HCT116 (cell line): ENCODE measurements at regions not wholly inside any gene's neighbourhood (a gene's known extent, or its start where the extent isn't known, plus 50 kb on each side); places are given as distances from the start of the nearest gene placed in this dataset.

Experiments
- ATAC-seq: fragments of 200-7000 bp; cut with Tn5 transposase; 2 replicates; pipeline ENCODE4 v1.9.1; 2020; ENCODE audit warnings: mild to moderate bottlenecking, moderate library complexity
- BruUV-seq: library from RNA; stranded (reverse); fragments of 400-500 nt; replicated peaks from 2 replicates; lab custom pipeline; 2021; lab: Mats Ljungman, UMichigan
- CTCF ChIA-PET: fragments of 300-600 bp; sonication (Branson Sonifier 250); formaldehyde crosslinking; loops from one replicate; lab custom pipeline; 2021; ENCODE audit warnings: antibody characterized with exemption; lab: Charles Lee
- POLR2A ChIA-PET: fragments of 300-600, 350-600 bp; sonication (Branson Sonifier 250); formaldehyde crosslinking; loops from one replicate; lab custom pipeline; 2021; ENCODE audit warnings: antibody characterized with exemption; lab: Charles Lee
- RAD21 ChIA-PET, 2 experiments: fragments of 300-600 bp; sonication (Branson Sonifier 250); formaldehyde crosslinking; loops; one replicate each; lab custom pipeline; 2023; ENCODE audit warnings: low total read pairs in 2 of 2; ENCODE audit not compliant: uncharacterized antibody in 2 of 2, unreplicated experiment in 2 of 2, low non-redundant PET in 1 of 2; lab: Charles Lee
- DNase-seq: peaks from one replicate; pipeline ENCODE4 v3.0.0-alpha.2; 2010; ENCODE audit warnings: low read depth, low spot score
- H2AFZ ChIP-seq: fragments of 200-600 bp; shearing (Covaris generic), sonication (generic); 2 replicates; pipeline ENCODE4 v1.6.1; 2017; ENCODE audit warnings: low read depth, mixed run types, mixed read lengths, antibody characterized with exemption, low read length; ENCODE audit not compliant: poor library complexity, severe bottlenecking
- H3K27ac ChIP-seq: 2 replicates; pipeline ENCODE4 v1.5.1; 2012; ENCODE audit warnings: low read depth, low read length
- H3K27me3 ChIP-seq: fragments of 200-600 bp; sonication (generic); 2 replicates; pipeline ENCODE4 v1.6.1; 2016; ENCODE audit warnings: mixed run types, low read length, mixed read lengths; ENCODE audit not compliant: insufficient read depth
- H3K36me3 ChIP-seq, 2 experiments: fragments of 200-500 bp in 1 of 2; fragments of 200-600 bp in 1 of 2; sonication (Bioruptor generic) in 1 of 2; sonication (generic) in 1 of 2; 2 replicates each; pipeline versions ENCODE4 v1.5.1 to v1.6.1; 2014 to 2016; ENCODE audit warnings: low read length in 2 of 2, inconsistent platforms in 1 of 2, mixed read lengths in 1 of 2, mixed run types in 1 of 2; ENCODE audit not compliant: insufficient read depth in 2 of 2, control insufficient read depth in 1 of 2
- H3K4me1 ChIP-seq, 2 experiments: fragments of 200-600 bp in 1 of 2; sonication (generic) in 1 of 2; 2 replicates each; pipeline versions ENCODE4 v1.5.1 to v1.6.1; 2012 to 2017; ENCODE audit warnings: low read length in 2 of 2, inconsistent platforms in 1 of 2, mild to moderate bottlenecking in 1 of 2, mixed read lengths in 1 of 2, mixed run types in 1 of 2, moderate library complexity in 1 of 2; ENCODE audit not compliant: insufficient read depth in 2 of 2, control insufficient read depth in 1 of 2
- H3K4me2 ChIP-seq: fragments of 200-600 bp; sonication (generic); 2 replicates; pipeline ENCODE4 v1.6.1; 2017; ENCODE audit warnings: mixed run types, low read length, mixed read lengths
- H3K4me3 ChIP-seq, 2 experiments: fragments of 200-600 bp in 1 of 2; sonication (generic) in 1 of 2; replicated peaks in 1 of 2; 2 replicates each; pipeline ENCODE4 v1.5.1; 2011 to 2016; ENCODE audit warnings: low read length in 2 of 2, control low read depth in 1 of 2, low read depth in 1 of 2, mild to moderate bottlenecking in 1 of 2, mixed read lengths in 1 of 2, mixed run types in 1 of 2
- H3K79me2 ChIP-seq: fragments of 200-600 bp; sonication (generic); 2 replicates; pipeline ENCODE4 v1.6.1; 2017; ENCODE audit warnings: mild to moderate bottlenecking, mixed run types, low read length, moderate library complexity, mixed read lengths; ENCODE audit not compliant: insufficient read depth
- H3K9ac ChIP-seq: fragments of 200-600 bp; sonication (generic); 2 replicates; pipeline ENCODE4 v1.6.1; 2016; ENCODE audit warnings: low read length, mixed read lengths
- H3K9me2 ChIP-seq: fragments of 200-600 bp; sonication (generic), shearing (Covaris generic); 2 replicates; pipeline ENCODE4 v1.6.1; 2017; ENCODE audit warnings: mixed run types, mild to moderate bottlenecking, moderate library complexity; ENCODE audit not compliant: insufficient read depth
- H3K9me3 ChIP-seq, 2 experiments: fragments of 200-500 bp in 1 of 2; fragments of 200-600 bp in 1 of 2; sonication (Bioruptor generic) in 1 of 2; sonication (generic) in 1 of 2; 2 replicates each; pipeline ENCODE4 v1.6.1; 2014 to 2017; ENCODE audit warnings: low read length in 2 of 2, mixed read lengths in 2 of 2, inconsistent platforms in 1 of 2, low read depth in 1 of 2, mild to moderate bottlenecking in 1 of 2, mixed run types in 1 of 2, moderate library complexity in 1 of 2; ENCODE audit not compliant: control insufficient read depth in 1 of 2, insufficient read depth in 1 of 2
- H4K20me1 ChIP-seq: fragments of 200-600 bp; sonication (generic), shearing (Covaris generic); 2 replicates; pipeline ENCODE4 v1.6.1; 2017; ENCODE audit warnings: mixed run types, mild to moderate bottlenecking, moderate library complexity; ENCODE audit not compliant: insufficient read depth
- CBX3 ChIP-seq: IDR thresholded peaks from 2 replicates; pipeline ENCODE4 v1.6.1; 2012; ENCODE audit warnings: low read depth
- CEBPB ChIP-seq: IDR thresholded peaks from 2 replicates; pipeline ENCODE4 v1.6.1; 2012; ENCODE audit warnings: low read depth
- EGR1 ChIP-seq: IDR thresholded peaks from 2 replicates; pipeline ENCODE4 v1.6.1; 2012; ENCODE audit warnings: low read depth
- ELF1 ChIP-seq: IDR thresholded peaks from 2 replicates; pipeline ENCODE4 v1.6.1; 2012; ENCODE audit warnings: low read depth, borderline replicate concordance
- EZH2phosphoT487 ChIP-seq: fragments of 200-600 bp; IDR thresholded peaks from 2 replicates; pipeline ENCODE4 v1.6.1; 2018; ENCODE audit warnings: antibody characterized with exemption, borderline replicate concordance
- JUND ChIP-seq: IDR thresholded peaks from 2 replicates; pipeline ENCODE4 v1.6.1; 2012
- POLR2A ChIP-seq: IDR thresholded peaks from 2 replicates; pipeline ENCODE4 v1.7.0; 2011; ENCODE audit warnings: borderline replicate concordance; ENCODE audit not compliant: insufficient read depth, insufficient read length; ENCODE audit errors: extremely low read depth
- POLR2AphosphoS5 ChIP-seq: IDR thresholded peaks from 2 replicates; pipeline ENCODE4 v1.6.1; 2011; ENCODE audit warnings: mild to moderate bottlenecking, low read depth, low read length, moderate library complexity
- RAD21 ChIP-seq: IDR thresholded peaks from 2 replicates; pipeline ENCODE4 v1.6.1; 2012; ENCODE audit warnings: low read depth, mild to moderate bottlenecking
- SP1 ChIP-seq: IDR thresholded peaks from 2 replicates; pipeline ENCODE4 v1.6.1; 2012; ENCODE audit warnings: low read depth
- SRF ChIP-seq: IDR thresholded peaks from 2 replicates; pipeline ENCODE4 v1.6.1; 2012; ENCODE audit warnings: low read depth
- YY1 ChIP-seq: IDR thresholded peaks from 2 replicates; pipeline ENCODE4 v1.6.1; 2011; ENCODE audit warnings: low read length, low read depth, moderate library complexity, mild to moderate bottlenecking; ENCODE audit not compliant: insufficient replicate concordance; ENCODE audit errors: extremely low read depth
- ZNF274 ChIP-seq: fragments of 200-500 bp; sonication (Bioruptor generic); IDR thresholded peaks from 2 replicates; pipeline ENCODE4 v1.6.1; 2014; ENCODE audit warnings: mild to moderate bottlenecking, low read depth, low read length, inconsistent platforms
- intact Hi-C: fragments of 100-400 bp; cut with micrococcal nuclease; formaldehyde crosslinking; loops from 2 replicates; pipeline ENCODE4 v1.10.0; 2022
- TF ChIP-seq, protein P1 (sequence below): IDR thresholded peaks from 2 replicates; pipeline ENCODE4 v1.6.1; 2012
- TF ChIP-seq, protein P2 (sequence below): IDR thresholded peaks from 2 replicates; pipeline ENCODE4 v1.6.1; 2012; ENCODE audit warnings: low read depth
- TF ChIP-seq, protein P3 (sequence below), 3 experiments: fragments of 200-600 bp in 1 of 3; sonication (generic) in 1 of 3; IDR thresholded peaks in 2 of 3; conservative IDR thresholded peaks in 1 of 3; 2 replicates each; pipeline ENCODE4 v1.5.1; 2012 to 2017; ENCODE audit warnings: low read depth in 2 of 3, low read length in 2 of 3, antibody characterized with exemption in 1 of 3, borderline replicate concordance in 1 of 3, control low read depth in 1 of 3, mild to moderate bottlenecking in 1 of 3, mixed read lengths in 1 of 3, mixed run types in 1 of 3, moderate library complexity in 1 of 3; ENCODE audit not compliant: insufficient read depth in 1 of 3
- TF ChIP-seq, protein P4 (sequence below): IDR thresholded peaks from 2 replicates; pipeline ENCODE4 v1.6.1; 2012
- TF ChIP-seq, protein P5 (sequence below): IDR thresholded peaks from 2 replicates; pipeline ENCODE4 v1.6.1; 2011; ENCODE audit warnings: mild to moderate bottlenecking, low read length, moderate library complexity; ENCODE audit not compliant: insufficient replicate concordance; ENCODE audit errors: extremely low read depth

DNA sequence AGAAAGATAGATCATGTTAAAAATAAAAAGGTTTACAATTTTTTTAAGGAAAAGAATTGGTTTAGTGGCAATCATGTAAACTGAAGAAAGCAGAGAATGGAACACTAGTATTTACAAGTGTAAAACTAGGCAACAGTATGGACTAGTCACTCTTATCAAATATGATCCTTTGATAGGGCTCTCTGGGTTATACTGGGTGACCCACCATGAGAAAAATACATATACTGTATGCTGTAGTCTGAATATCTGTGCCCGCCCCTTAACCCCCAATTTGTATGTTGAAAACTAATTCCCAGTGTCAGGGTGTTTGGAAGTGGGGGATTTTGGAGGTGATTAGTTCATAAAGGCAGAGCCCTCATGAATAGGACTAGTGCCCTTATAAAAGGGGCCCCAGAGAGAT, 236.8 kb upstream of the TARS1 start:
- TF ChIP-seq POLR2AphosphoS5, result no peak
- TF ChIP-seq, protein P1, sequence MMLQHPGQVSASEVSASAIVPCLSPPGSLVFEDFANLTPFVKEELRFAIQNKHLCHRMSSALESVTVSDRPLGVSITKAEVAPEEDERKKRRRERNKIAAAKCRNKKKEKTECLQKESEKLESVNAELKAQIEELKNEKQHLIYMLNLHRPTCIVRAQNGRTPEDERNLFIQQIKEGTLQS, result no peak
- TF ChIP-seq SRF, result no peak
- no peak for TF ChIP-seq ELF1
- TF ChIP-seq, protein P2, sequence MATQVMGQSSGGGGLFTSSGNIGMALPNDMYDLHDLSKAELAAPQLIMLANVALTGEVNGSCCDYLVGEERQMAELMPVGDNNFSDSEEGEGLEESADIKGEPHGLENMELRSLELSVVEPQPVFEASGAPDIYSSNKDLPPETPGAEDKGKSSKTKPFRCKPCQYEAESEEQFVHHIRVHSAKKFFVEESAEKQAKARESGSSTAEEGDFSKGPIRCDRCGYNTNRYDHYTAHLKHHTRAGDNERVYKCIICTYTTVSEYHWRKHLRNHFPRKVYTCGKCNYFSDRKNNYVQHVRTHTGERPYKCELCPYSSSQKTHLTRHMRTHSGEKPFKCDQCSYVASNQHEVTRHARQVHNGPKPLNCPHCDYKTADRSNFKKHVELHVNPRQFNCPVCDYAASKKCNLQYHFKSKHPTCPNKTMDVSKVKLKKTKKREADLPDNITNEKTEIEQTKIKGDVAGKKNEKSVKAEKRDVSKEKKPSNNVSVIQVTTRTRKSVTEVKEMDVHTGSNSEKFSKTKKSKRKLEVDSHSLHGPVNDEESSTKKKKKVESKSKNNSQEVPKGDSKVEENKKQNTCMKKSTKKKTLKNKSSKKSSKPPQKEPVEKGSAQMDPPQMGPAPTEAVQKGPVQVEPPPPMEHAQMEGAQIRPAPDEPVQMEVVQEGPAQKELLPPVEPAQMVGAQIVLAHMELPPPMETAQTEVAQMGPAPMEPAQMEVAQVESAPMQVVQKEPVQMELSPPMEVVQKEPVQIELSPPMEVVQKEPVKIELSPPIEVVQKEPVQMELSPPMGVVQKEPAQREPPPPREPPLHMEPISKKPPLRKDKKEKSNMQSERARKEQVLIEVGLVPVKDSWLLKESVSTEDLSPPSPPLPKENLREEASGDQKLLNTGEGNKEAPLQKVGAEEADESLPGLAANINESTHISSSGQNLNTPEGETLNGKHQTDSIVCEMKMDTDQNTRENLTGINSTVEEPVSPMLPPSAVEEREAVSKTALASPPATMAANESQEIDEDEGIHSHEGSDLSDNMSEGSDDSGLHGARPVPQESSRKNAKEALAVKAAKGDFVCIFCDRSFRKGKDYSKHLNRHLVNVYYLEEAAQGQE, result no peak
- no peak for TF ChIP-seq RAD21
- TF ChIP-seq SP1, result no peak
- no peak for TF ChIP-seq POLR2A
- TF ChIP-seq, protein P3, sequence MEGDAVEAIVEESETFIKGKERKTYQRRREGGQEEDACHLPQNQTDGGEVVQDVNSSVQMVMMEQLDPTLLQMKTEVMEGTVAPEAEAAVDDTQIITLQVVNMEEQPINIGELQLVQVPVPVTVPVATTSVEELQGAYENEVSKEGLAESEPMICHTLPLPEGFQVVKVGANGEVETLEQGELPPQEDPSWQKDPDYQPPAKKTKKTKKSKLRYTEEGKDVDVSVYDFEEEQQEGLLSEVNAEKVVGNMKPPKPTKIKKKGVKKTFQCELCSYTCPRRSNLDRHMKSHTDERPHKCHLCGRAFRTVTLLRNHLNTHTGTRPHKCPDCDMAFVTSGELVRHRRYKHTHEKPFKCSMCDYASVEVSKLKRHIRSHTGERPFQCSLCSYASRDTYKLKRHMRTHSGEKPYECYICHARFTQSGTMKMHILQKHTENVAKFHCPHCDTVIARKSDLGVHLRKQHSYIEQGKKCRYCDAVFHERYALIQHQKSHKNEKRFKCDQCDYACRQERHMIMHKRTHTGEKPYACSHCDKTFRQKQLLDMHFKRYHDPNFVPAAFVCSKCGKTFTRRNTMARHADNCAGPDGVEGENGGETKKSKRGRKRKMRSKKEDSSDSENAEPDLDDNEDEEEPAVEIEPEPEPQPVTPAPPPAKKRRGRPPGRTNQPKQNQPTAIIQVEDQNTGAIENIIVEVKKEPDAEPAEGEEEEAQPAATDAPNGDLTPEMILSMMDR (IDR thresholded peaks at IDR 0.05 in 2 of 3, conservative IDR thresholded peaks at IDR 0.05 in 1 of 3; ENCODE audit: borderline replicate concordance in 1 of 3, insufficient read depth in 1 of 3, low read depth in 2 of 3, low read length in 2 of 3), result no peak
- TF ChIP-seq EZH2phosphoT487, result no peak
- TF ChIP-seq CEBPB, result no peak
- no peak for TF ChIP-seq ZNF274
- TF ChIP-seq, protein P4, sequence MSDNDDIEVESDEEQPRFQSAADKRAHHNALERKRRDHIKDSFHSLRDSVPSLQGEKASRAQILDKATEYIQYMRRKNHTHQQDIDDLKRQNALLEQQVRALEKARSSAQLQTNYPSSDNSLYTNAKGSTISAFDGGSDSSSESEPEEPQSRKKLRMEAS, result no peak
- TF ChIP-seq EGR1, result no peak
- TF ChIP-seq YY1, result no peak
- no peak for TF ChIP-seq JUND
- TF ChIP-seq CBX3, result no peak
- TF ChIP-seq, protein P5, sequence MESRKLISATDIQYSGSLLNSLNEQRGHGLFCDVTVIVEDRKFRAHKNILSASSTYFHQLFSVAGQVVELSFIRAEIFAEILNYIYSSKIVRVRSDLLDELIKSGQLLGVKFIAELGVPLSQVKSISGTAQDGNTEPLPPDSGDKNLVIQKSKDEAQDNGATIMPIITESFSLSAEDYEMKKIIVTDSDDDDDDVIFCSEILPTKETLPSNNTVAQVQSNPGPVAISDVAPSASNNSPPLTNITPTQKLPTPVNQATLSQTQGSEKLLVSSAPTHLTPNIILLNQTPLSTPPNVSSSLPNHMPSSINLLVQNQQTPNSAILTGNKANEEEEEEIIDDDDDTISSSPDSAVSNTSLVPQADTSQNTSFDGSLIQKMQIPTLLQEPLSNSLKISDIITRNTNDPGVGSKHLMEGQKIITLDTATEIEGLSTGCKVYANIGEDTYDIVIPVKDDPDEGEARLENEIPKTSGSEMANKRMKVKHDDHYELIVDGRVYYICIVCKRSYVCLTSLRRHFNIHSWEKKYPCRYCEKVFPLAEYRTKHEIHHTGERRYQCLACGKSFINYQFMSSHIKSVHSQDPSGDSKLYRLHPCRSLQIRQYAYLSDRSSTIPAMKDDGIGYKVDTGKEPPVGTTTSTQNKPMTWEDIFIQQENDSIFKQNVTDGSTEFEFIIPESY, result no peak
- H3K4me2 ChIP-seq, result no peak overlapping the region
- ChIA-PET CTCF (no interaction called here), POLR2A (no interaction called here), RAD21 (no interaction called here)
- no peak for ATAC-seq
- H3K27me3 ChIP-seq, result no peaks in the 10 kb centered on the region
- no peak overlapping the region for H3K9ac ChIP-seq
- H3K4me3 ChIP-seq, result no peak overlapping the region
- H3K9me2 ChIP-seq, result no peaks in the 10 kb centered on the region
- no peaks in the 10 kb centered on the region for H3K36me3 ChIP-seq
- no peaks in the 10 kb centered on the region for H4K20me1 ChIP-seq
- H3K4me1 ChIP-seq, result no peaks in the 10 kb centered on the region
- no TSS peak for BruUV-seq
- H3K79me2 ChIP-seq, result no peaks in the 10 kb centered on the region
- no peak overlapping the region for H2AFZ ChIP-seq
- no peak for DNase-seq
- H3K27ac ChIP-seq, result no peak overlapping the region
- intact Hi-C loops, result no loop called here
- H3K9me3 ChIP-seq, result no peaks in the 10 kb centered on the region
